Embryonic facial prominence (tissue), 1 donor: ENCODE measurements at regions not wholly inside any gene's neighbourhood (a gene's known extent, or its start where the extent isn't known, plus 50 kb on each side); places are given as distances from the start of the nearest gene placed in this dataset.

Experiments
- DNase-seq: peaks from one replicate; pipeline ENCODE4 v3.0.0-alpha.2; 2016; ENCODE audit errors: extremely low spot score

DNA sequence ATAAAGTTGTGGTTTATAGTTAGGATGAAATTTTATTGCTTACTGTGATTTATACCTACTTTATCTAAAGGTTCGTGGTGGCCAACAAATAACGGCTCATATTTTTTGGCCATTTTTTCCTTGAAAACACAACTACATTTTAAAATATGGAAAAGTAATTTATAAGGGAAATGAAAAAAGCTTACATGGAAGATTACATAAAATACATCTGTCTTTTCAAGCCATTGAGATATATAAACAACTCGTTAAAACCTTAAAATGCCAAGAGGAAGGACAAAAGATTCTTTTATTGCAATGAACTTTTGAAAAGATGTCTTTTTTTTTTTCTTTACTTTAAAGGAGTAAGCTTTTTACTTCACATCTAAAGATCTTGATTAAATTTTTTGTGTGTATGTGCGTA lies 55.4 kb upstream of the EYA4 start:
- no peak for DNase-seq

GRCh38 chr6:133187114-133187513 lies 54.0 kb upstream of the EYA4 start:
- no peak for DNase-seq

DNA sequence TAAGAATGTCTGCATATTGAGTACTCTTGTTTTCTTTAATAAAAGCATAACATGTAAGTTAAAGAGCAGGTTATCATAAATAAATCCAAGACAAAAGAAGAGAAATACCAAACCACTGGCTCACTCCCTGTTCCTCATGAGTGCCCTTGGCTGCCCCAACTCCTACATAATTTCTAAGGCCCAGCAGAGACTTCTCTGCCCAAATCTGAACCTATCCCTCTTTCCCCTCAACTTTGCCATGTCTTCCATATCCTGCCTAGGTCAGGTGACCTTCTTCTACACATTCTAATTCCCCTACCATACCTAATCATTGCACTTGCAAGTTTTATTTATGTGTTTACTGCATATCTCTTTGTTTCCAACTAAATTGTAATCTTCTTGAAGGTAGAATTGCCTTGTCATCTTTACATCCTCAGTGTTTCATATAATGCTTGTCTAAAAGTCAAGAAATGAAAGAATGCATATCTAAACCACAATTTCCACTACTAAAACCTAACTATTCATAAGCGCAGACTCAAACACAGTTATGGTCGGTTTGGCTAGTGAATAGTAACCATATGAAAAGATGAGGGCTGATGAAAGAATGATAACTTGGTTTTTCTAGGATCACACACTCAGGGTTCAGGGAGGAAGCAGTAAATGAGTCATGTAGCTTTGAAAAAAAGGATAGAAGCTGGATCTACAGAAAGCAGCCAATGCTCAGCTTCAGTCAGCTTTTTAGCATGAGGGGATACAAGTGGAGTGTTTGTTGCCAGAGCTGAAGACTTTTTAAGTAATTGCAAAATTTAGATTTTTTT lies 53.3 kb upstream of the EYA4 start:
- DNase-seq: no peak

DNA sequence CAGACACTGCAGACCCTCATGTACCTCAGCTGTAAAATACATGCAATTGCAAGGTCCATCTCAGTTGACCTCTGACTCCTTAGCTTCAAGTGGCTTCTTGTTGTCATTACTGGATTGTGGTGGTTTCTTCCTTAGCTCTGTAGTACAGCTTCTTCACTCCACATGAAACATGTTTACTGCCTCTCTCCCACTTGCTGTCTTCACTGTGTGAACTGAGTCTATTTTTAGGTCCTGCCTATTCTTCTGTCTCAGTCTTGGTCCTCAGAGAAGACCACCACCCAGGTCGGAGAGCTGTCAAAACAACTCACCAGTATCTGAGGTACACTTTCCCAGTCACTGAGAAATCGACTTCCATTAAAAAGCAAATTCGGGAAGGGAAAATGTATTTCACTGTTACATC lies 50.2 kb upstream of the EYA4 start:
- no peak for DNase-seq

GRCh38 chr6:133191323-133191722 lies 49.8 kb upstream of the EYA4 start:
- no peak for DNase-seq
